OCI-LY1 (cell line): ENCODE measurements at regions not wholly inside any gene's neighbourhood (a gene's known extent, or its start where the extent isn't known, plus 50 kb on each side); places are given as distances from the start of the nearest gene placed in this dataset.

Experiments used
- H2AFZ ChIP-seq: fragments of 200-600 bp; sonication (generic), shearing (Covaris generic); 2 replicates; pipeline ENCODE4 v1.6.0; 2014; ENCODE audit warnings: antibody characterized with exemption, mild to moderate bottlenecking, low read length
- H3F3A ChIP-seq: fragments of 200-600 bp; sonication (generic), shearing (Covaris generic); 2 replicates; pipeline ENCODE4 v1.6.0; 2014; ENCODE audit warnings: mild to moderate bottlenecking, antibody characterized with exemption, low read length, moderate library complexity; ENCODE audit not compliant: insufficient read depth
- H3K27ac ChIP-seq: fragments of 200-600 bp; sonication (generic); 2 replicates; pipeline ENCODE4 v1.5.1; 2014; ENCODE audit warnings: low read length, mixed run types, mild to moderate bottlenecking, low read depth; ENCODE audit not compliant: poor library complexity, severe bottlenecking
- H3K27me3 ChIP-seq: fragments of 200-600 bp; sonication (generic); 2 replicates; pipeline ENCODE4 v1.6.0; 2014; ENCODE audit warnings: antibody characterized with exemption, mild to moderate bottlenecking, low read length, moderate library complexity; ENCODE audit not compliant: insufficient read depth
- H3K36me3 ChIP-seq: fragments of 200-600 bp; sonication (generic); 2 replicates; pipeline ENCODE4 v1.6.1; 2014; ENCODE audit warnings: mild to moderate bottlenecking, antibody characterized with exemption, low read length, moderate library complexity, mixed read lengths; ENCODE audit not compliant: insufficient read depth
- H3K4me1 ChIP-seq: fragments of 200-600 bp; sonication (generic); 2 replicates; pipeline ENCODE4 v1.5.1; 2014; ENCODE audit warnings: mild to moderate bottlenecking, low read length, moderate library complexity; ENCODE audit not compliant: insufficient read depth, severe bottlenecking
- H3K4me2 ChIP-seq: fragments of 200-600 bp; sonication (generic), shearing (Covaris generic); 2 replicates; pipeline ENCODE4 v1.6.1; 2014; ENCODE audit warnings: low read length
- H3K4me3 ChIP-seq: fragments of 200-600 bp; sonication (generic); 2 replicates; pipeline ENCODE4 v1.5.1; 2014; ENCODE audit warnings: low read length, low read depth, mild to moderate bottlenecking, mixed read lengths; ENCODE audit not compliant: poor library complexity, severe bottlenecking
- H3K79me2 ChIP-seq: fragments of 200-600 bp; shearing (Covaris generic); 2 replicates; pipeline ENCODE4 v1.6.1; 2016; ENCODE audit warnings: mixed run types, low read length, mixed read lengths; ENCODE audit not compliant: insufficient read depth
- H3K9ac ChIP-seq: fragments of 200-600 bp; sonication (generic), shearing (Covaris generic); 2 replicates; pipeline ENCODE4 v1.6.1; 2014; ENCODE audit warnings: mild to moderate bottlenecking, low read length, mixed read lengths
- H3K9me2 ChIP-seq: fragments of 200-600 bp; sonication (generic), shearing (Covaris generic); 2 replicates; pipeline ENCODE4 v1.6.1; 2014; ENCODE audit warnings: low read depth, mild to moderate bottlenecking, low read length, mixed read lengths
- H3K9me3 ChIP-seq: fragments of 200-600 bp; shearing (Covaris generic); 2 replicates; pipeline ENCODE4 v1.6.1; 2014; ENCODE audit warnings: low read length, mixed read lengths
- H4K20me1 ChIP-seq: fragments of 200-600 bp; sonication (generic), shearing (Covaris generic); 2 replicates; pipeline ENCODE4 v1.6.0; 2016; ENCODE audit warnings: mild to moderate bottlenecking, low read length; ENCODE audit not compliant: insufficient read depth
- CTCF ChIP-seq: fragments of 200-600 bp; sonication (generic), shearing (Covaris generic); IDR thresholded peaks from 2 replicates; pipeline ENCODE4 v1.5.1; 2017; ENCODE audit warnings: mild to moderate bottlenecking, antibody characterized with exemption, low read length, moderate library complexity, mixed read lengths
- EZH2 ChIP-seq: fragments of 200-600 bp; sonication (generic), shearing (Covaris generic); IDR thresholded peaks from 2 replicates; pipeline ENCODE4 v1.8.0; 2017; ENCODE audit warnings: borderline replicate concordance, mixed run types, mild to moderate bottlenecking, antibody characterized with exemption, low read length, moderate library complexity, mixed read lengths

GRCh38 chr1:4371849-4372248, 282.6 kb upstream of the AJAP1 start:
- Histone ChIP-seq H2AFZ (no peak overlapping the region), H3K27ac (no peak overlapping the region), H3K9ac (no peak overlapping the region), H3K4me2 (no peak overlapping the region), H3F3A (no peaks in the 10 kb centered on the region), H4K20me1 (no peaks in the 10 kb centered on the region), H3K27me3 (no peaks in the 10 kb centered on the region), H3K36me3 (no peaks in the 10 kb centered on the region), H3K4me3 (no peak overlapping the region), H3K9me3 (no peaks in the 10 kb centered on the region), H3K4me1 (no peaks in the 10 kb centered on the region), H3K9me2 (no peaks in the 10 kb centered on the region), H3K79me2 (no peaks in the 10 kb centered on the region)
- TF ChIP-seq EZH2 (no peak), CTCF (no peak)

GRCh38 chr1:4375812-4376211, 278.6 kb upstream of the AJAP1 start:
- H3F3A ChIP-seq: no peaks in the 10 kb centered on the region

GRCh38 chr1:4379451-4380175, 274.8 kb upstream of the AJAP1 start:
- TF ChIP-seq EZH2: no peak
- no peak for TF ChIP-seq CTCF
- no peak overlapping the region for H3K4me3 ChIP-seq
- no peak overlapping the region for H2AFZ ChIP-seq
- H3K9ac ChIP-seq: no peak overlapping the region
- 0 out of 2 replicates have a peak, but pooled peaks cover 3% of the 10 kb centered on the region for H3K9me3 ChIP-seq
- no peaks in the 10 kb centered on the region for H3K36me3 ChIP-seq
- H3F3A ChIP-seq: no peaks in the 10 kb centered on the region
- H3K4me2 ChIP-seq: no peak overlapping the region
- H3K79me2 ChIP-seq: no peaks in the 10 kb centered on the region
- no peaks in the 10 kb centered on the region for H4K20me1 ChIP-seq
- no peaks in the 10 kb centered on the region; the same call in 1 of the 2 replicates for H3K27me3 ChIP-seq
- no peaks in the 10 kb centered on the region for H3K9me2 ChIP-seq
- no peaks in the 10 kb centered on the region for H3K4me1 ChIP-seq
- H3K27ac ChIP-seq: no peak overlapping the region

More at GRCh38 chr1:4375812-4376211, 278.6 kb upstream of the AJAP1 start:
- Histone ChIP-seq H3K4me2 (no peak overlapping the region), H3K9me2 (no peaks in the 10 kb centered on the region), H4K20me1 (no peaks in the 10 kb centered on the region), H2AFZ (no peak overlapping the region), H3K4me1 (no peaks in the 10 kb centered on the region), H3K79me2 (no peaks in the 10 kb centered on the region), H3K27ac (no peak overlapping the region), H3K36me3 (no peaks in the 10 kb centered on the region), H3K4me3 (no peak overlapping the region), H3K9ac (no peak overlapping the region), H3K9me3 (0 out of 2 replicates have a peak, but pooled peaks cover 2% of the 10 kb centered on the region), H3K27me3 (no peaks in the 10 kb centered on the region; the same call in 1 of the 2 replicates)
- no peak for TF ChIP-seq CTCF
- no peak for TF ChIP-seq EZH2
